ENCODE measurements at regions not wholly inside any gene's neighbourhood (a gene's known extent, or its start where the extent isn't known, plus 50 kb on each side); places are given as distances from the start of the nearest gene placed in this dataset.

DNA sequence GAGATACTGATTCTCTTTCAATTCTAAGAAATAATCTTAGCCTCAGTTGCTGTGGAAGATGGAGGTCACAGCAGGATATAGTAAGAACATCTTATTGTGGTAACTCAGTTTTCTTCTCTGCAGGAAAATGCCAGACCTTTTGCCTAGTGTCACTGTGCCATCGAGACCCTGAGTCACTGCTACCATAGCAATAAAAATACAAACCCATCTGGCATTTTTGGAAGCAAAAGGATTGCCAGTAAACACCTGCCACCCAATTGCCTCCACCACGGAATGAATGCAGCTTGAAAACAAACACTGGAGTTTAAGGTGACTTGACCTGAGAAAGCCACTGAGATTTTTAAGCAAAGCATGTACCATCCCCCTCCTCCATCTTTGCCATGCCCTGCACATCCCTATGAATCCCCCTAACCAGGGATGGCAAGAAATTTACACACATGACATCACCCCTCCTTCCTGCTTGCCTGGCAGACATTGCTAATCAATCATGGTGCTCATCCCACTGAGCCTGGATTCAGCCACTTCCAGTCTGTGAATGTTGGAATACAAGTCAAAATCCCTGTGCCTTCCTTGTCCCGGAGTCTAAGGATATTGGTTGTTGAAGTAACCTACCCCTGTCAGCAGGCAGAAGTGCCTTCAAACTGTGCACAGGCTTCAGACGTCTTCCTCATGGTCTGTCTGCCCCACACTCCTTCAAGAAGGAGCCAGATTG lies 59.6 kb upstream of the MAMLD1 start:
- no TSS peak for BruUV-seq (replicated peaks)
- no peaks in the 10 kb centered on the region for H3K36me3 Mint-ChIP-seq (ENCODE audit: insufficient read depth, unreplicated experiment)
- H3K27ac Mint-ChIP-seq (ENCODE audit: unreplicated experiment) = no peak overlapping the region
- no peak overlapping the region for H3K4me3 Mint-ChIP-seq (ENCODE audit: low read depth, unreplicated experiment)
- intact Hi-C loops (cut with micrococcal nuclease; ENCODE audit: unreplicated experiment) = no loop called here
- H3K27me3 Mint-ChIP-seq (ENCODE audit: unreplicated experiment) = no peaks in the 10 kb centered on the region
- no peaks in the 10 kb centered on the region for H3K4me1 Mint-ChIP-seq (ENCODE audit: low read depth, unreplicated experiment)
- CTCF ChIA-PET = no interaction called here
- H3K9me3 Mint-ChIP-seq (ENCODE audit: low read depth, unreplicated experiment) = no peaks in the 10 kb centered on the region
- TF ChIP-seq, protein P1, sequence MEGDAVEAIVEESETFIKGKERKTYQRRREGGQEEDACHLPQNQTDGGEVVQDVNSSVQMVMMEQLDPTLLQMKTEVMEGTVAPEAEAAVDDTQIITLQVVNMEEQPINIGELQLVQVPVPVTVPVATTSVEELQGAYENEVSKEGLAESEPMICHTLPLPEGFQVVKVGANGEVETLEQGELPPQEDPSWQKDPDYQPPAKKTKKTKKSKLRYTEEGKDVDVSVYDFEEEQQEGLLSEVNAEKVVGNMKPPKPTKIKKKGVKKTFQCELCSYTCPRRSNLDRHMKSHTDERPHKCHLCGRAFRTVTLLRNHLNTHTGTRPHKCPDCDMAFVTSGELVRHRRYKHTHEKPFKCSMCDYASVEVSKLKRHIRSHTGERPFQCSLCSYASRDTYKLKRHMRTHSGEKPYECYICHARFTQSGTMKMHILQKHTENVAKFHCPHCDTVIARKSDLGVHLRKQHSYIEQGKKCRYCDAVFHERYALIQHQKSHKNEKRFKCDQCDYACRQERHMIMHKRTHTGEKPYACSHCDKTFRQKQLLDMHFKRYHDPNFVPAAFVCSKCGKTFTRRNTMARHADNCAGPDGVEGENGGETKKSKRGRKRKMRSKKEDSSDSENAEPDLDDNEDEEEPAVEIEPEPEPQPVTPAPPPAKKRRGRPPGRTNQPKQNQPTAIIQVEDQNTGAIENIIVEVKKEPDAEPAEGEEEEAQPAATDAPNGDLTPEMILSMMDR (IDR thresholded peaks at IDR 0.05; ENCODE audit: unreplicated experiment) = no peak
- no peak for DNase-seq

DNA sequence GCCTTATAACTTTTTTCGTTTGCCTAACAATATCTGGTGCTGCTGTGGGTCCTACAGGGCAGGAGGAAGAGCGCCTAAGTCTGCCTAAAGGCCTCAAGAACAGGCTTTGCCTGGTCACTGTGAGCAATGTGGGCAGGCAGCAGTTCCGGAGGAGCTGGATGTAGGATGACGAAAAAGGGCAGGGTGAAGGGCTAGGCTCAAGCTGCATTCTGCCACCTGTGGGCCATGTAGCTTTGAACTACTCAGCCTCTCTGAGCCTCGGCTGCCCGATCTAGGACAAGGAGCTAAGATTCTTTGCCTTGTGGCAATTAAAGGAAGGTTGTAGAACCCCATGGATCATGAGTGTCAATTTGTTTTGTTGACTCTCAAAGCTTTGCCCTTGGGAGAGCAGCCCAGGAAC lies 57.1 kb upstream of the MAMLD1 start:
- Mint-ChIP-seq H3K4me1 (ENCODE audit: low read depth, unreplicated experiment) (no peaks in the 10 kb centered on the region), H3K27me3 (ENCODE audit: unreplicated experiment) (no peaks in the 10 kb centered on the region), H3K9me3 (ENCODE audit: low read depth, unreplicated experiment) (no peaks in the 10 kb centered on the region), H3K27ac (ENCODE audit: unreplicated experiment) (no peak overlapping the region), H3K4me3 (ENCODE audit: low read depth, unreplicated experiment) (no peak overlapping the region), H3K36me3 (ENCODE audit: insufficient read depth, unreplicated experiment) (no peaks in the 10 kb centered on the region)
- TF ChIP-seq, protein P1 (IDR thresholded peaks at IDR 0.05; ENCODE audit: unreplicated experiment) = no peak
- no peak for DNase-seq
- BruUV-seq (replicated peaks) = no TSS peak
- intact Hi-C loops (cut with micrococcal nuclease; ENCODE audit: unreplicated experiment) = no loop called here
- CTCF ChIA-PET = no interaction called here

DNA sequence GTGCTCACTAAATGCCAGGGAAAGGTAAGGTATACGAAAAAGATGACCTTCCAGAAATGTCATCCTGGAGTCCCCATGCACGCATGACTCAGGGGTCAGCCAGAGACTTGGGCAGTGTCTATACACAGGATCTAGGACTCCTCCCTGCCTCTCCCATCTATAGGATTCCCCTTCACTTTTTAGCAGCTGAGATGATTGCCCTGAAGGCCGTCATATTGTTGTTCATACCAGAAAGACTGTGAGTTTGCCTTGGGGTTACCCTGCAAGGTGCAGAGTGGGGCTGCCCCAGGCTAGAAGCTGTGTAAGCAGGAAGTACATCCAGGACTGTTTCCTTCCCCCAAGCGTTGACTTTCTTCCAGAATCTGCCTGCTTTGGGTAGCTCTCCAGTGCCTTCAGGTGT lies 55.1 kb upstream of the MAMLD1 start:
- BruUV-seq (replicated peaks) = no TSS peak
- H3K27me3 Mint-ChIP-seq (ENCODE audit: unreplicated experiment) = no peaks in the 10 kb centered on the region
- H3K4me1 Mint-ChIP-seq (ENCODE audit: low read depth, unreplicated experiment) = no peaks in the 10 kb centered on the region
- no peak overlapping the region for H3K4me3 Mint-ChIP-seq (ENCODE audit: low read depth, unreplicated experiment)
- CTCF ChIA-PET = no interaction called here
- intact Hi-C loops (cut with micrococcal nuclease; ENCODE audit: unreplicated experiment) = no loop called here
- no peaks in the 10 kb centered on the region for H3K36me3 Mint-ChIP-seq (ENCODE audit: insufficient read depth, unreplicated experiment)
- no peak for DNase-seq
- TF ChIP-seq, protein P1 (IDR thresholded peaks at IDR 0.05; ENCODE audit: unreplicated experiment) = no peak
- no peaks in the 10 kb centered on the region for H3K9me3 Mint-ChIP-seq (ENCODE audit: low read depth, unreplicated experiment)
- no peak overlapping the region for H3K27ac Mint-ChIP-seq (ENCODE audit: unreplicated experiment)

DNA sequence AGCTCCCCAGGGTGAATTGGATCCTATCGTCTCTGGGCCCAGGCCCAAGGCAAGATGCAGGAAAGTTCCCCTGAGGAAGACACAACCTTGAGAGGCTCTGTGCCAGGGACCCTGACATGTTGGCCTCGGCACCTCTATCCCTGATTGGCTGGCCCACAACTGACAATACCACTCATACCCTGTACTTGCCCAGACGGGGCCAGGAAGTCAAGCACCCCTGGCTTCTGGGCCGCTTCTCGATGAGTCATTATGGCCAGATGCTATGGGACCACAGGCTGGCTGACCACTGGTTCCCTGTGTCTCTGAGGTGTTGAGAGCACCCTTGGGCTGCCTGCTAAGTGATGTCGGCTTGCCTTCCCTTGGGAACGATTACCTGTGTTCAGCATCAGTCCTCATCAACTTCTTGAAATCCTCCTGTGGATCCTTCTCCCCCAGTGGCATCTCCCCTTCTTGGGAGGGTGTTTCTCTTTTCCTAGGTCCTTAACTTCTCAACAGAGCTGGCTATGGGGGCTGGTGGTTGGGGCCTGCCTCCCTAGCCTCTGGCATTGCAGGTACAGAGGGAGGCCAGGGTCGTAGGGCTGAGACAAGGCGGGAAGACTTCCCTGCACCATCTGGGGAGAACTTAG lies 54.5 kb upstream of the MAMLD1 start:
- TF ChIP-seq, protein P1 (IDR thresholded peaks at IDR 0.05; ENCODE audit: unreplicated experiment) = no peak
- CTCF ChIA-PET = no interaction called here
- intact Hi-C loops (cut with micrococcal nuclease; ENCODE audit: unreplicated experiment) = no loop called here
- no TSS peak for BruUV-seq (replicated peaks)
- Mint-ChIP-seq H3K4me3 (ENCODE audit: low read depth, unreplicated experiment) (no peak overlapping the region), H3K36me3 (ENCODE audit: insufficient read depth, unreplicated experiment) (no peaks in the 10 kb centered on the region), H3K4me1 (ENCODE audit: low read depth, unreplicated experiment) (no peaks in the 10 kb centered on the region), H3K9me3 (ENCODE audit: low read depth, unreplicated experiment) (no peaks in the 10 kb centered on the region), H3K27ac (ENCODE audit: unreplicated experiment) (no peak overlapping the region), H3K27me3 (ENCODE audit: unreplicated experiment) (no peaks in the 10 kb centered on the region)
- no peak for DNase-seq
